Activated CD8-positive, alpha-beta memory T cell treated with anti-CD3 and anti-CD28 coated beads, Interleukin-2, amount 50 U/mL, for 4 hours (primary cell): ENCODE measurements at regions not wholly inside any gene's neighbourhood (a gene's known extent, or its start where the extent isn't known, plus 50 kb on each side); places are given as distances from the start of the nearest gene placed in this dataset.

ENCODE experiments used
- DNase-seq: peaks from one replicate; pipeline ENCODE4 v3.0.0-alpha.2; 2020

- DNase-seq: no peak
Observed at GRCh38 chr21:38952890-38953289, 147.2 kb downstream of the ETS2 start.

DNA sequence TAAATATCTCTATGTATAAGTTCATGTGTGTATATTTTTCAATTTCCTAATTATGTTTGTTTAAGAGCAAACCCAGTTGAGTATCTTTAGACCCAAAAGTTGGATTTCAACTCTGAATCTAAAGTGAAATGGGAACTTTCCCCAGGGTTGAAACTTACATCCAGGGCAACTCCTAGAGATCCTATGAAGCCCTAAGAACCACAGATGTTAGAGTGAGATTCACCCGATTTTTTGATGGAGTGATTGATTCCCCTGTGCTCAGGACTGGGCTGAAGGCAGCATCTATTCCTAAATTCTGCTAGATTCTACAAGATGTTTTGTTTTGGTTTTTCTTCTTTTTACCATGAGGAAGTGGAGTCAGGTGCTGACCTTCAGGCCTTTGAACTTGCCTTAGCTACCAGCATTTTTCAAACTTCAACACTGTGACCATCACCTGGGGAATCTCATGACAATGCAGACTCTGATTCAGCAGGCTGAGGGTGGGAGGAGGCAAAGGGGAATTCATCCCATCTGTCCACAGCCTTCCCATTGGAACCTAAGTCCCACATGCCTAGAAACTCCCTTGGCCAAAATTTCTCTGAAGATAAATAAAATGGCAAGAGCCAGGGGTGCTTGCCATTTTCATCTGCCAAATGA is 145.5 kb downstream of the ETS2 start:
- DNase-seq: no peak

DNA sequence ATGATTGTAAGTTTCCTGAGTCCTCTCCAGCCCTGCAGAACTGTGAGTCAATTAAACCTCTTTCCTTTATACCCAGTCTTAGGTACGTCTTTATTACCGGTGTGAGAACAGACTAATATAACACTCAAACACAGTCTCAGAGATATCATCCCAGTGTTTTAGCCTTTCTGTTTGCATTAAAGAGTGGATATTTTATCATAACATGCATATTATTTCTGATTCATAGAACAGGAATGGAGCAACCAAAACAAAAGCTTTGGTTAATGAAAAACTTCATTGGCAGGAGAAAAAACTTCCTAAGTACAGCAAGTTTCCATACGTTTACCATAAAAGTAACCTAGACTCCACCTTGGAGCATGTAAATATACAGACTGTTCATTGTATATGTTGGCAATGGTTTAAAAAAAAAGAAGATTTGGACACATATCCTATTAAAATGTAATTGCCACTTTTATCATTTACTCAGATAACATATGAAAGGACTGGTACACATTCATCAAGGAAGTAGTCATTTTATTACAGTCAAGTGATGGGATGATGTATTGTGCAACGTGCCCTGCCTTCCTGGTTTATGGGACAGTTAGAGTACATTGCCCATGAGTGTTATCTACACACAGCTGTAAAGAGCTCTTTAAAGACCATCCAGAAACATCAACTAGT is 144.8 kb downstream of the ETS2 start:
- no peak for DNase-seq

GRCh38 chr21:38949070-38949380 is 143.3 kb downstream of the ETS2 start:
- DNase-seq: no peak

DNA sequence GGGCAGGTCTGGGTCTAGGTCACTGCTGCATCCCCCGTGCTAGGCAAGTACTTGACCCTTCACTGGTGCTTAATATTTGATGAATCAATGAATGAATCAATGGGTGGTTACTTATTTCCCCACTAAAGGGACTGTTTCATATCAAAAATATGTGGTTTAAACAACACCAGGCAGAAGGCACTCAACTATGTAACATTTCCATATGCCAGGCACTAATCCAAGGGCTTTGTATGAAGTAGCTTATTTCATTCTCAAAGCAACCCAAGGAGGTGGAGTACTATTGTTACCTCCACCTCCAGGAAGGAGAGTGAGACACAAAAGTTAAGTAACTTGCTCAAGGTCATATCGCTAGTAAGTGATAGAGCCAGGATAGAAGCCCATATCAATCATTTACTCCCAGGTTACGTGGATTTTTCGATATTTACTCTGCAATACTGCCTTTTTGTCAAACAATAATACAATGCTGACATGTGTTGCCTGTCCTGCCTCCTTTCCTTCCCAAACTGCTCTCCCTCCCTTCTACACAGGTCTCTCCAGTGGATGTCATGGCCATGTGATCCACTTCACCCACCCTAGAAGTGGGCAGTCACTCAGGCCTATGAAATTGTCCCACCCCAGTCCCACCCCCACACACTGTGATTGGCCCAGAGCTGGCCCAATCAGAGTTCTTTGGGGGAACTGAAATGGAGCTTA is 142.8 kb downstream of the ETS2 start:
- DNase-seq: no peak

DNA sequence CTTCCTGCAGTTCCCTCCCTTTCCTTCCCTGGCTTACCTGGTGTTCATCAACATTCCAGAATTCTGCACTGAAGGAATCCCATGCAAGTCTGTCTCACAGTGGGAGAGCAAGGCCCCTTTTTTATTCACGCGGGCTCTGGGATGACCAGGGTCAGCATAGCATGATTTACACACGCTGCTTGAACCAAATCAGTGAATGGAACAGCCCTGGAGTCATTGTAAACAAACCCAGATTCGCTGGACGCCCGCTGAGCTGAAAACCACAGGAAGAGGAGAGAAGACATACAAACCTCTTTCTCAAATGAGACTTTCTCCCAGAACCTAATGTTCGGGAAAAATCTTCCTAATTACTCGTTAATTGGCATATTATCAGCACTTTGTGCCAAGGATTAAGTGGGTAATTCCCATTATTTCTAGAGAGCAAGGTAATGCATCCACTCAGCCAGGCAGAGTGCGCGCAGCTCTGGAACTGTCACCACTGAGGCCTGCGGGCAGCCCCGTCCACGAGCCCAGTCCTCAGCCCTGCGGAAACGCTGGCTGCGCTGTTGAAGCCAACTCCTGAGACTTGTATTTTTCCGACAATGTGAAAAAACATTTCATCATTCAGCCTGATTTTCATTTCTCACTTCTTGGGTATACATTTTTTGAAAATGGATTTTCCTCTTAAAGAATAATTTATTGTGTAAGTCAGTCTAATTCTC is 140.0 kb downstream of the ETS2 start:
- DNase-seq: no peak

DNA sequence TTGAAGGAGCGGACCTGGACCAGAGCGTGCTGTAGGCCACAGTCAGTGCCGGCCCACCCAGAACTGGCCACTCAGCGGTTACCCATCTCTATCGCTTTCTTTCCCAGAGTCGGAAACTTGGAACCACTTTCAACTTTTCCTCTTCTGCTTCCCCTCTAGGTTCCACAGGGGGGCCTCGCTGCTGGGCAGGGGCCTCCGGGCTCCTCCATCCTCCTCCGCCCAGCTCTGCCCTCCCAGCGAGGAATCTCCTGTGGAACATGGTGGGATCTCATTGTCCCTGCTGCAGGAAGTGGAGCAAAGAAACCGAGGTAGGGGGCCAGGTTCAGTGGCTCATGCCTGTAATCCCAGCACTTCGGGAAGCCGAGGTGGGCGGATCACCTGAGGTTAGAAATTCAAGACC is 139.2 kb downstream of the ETS2 start:
- DNase-seq: no peak

GRCh38 chr21:38944402-38944801 is 138.7 kb downstream of the ETS2 start:
- no peak for DNase-seq

GRCh38 chr21:38942748-38943211 is 137.1 kb downstream of the ETS2 start:
- DNase-seq: no peak

DNA sequence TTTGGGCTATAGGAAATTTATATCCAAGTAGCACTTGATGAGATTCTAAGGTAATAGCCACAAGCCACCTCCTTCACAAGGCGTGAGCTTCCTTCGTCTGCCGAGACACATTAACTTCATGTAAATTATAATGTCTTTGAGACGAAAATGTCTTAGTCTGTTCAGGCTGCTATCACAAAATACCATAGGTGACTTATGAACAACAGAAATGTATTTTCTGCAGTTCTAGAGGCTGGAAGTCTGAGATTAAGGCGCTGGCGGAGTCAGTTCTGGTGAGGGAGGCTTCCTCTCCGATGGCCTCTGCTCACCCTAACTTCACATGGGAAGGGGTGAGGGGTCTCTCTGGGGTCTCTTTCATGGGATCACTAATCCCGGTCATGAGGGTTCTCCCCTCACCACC is 133.0 kb downstream of the ETS2 start:
- DNase-seq: no peak

GRCh38 chr21:38938343-38938742 is 132.6 kb downstream of the ETS2 start:
- no peak for DNase-seq

- no peak for DNase-seq
Observed at GRCh38 chr21:38937844-38938243, 132.1 kb downstream of the ETS2 start.

DNA sequence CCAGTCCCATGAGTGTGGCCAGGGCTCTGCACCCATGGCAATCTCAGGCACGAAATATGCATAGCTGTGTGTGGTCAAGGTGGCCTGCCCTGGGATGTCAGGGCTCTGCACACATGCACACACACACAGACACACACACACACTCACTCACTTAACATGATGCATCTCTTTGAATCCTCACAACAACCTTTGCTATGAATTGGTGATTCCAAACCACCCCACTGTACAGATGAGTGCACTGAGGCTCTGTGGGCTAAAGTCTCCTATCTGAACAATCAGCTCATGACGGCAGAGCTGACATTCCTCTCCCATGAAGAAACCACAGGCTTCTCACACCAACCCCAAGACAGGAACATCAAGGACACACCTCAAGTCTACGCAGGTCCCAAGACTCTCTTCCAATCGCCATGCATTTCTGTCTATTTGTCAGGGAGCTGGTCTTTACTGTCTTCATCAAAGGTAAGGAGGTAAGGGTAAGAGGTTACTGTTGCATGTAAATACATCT is 131.6 kb downstream of the ETS2 start:
- DNase-seq: no peak

DNA sequence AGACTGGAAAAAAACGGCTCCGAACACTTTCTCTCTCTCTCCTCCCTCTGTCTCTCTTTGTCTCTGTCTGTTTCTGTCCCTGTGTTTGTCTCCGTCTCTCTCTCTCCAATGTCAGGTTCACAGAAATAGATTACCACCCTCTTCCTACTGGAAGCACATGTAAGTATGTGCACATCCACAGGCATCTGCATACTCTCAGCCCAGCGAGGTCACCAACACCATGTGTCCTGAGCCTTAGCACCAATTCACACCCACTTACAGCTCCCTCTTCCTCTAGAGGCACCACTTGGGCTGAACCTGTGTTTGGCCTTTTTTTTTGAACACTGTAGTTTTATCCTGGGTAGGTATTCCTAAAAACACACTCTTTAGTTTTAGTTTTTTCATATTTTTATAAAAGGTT is 130.5 kb downstream of the ETS2 start:
- DNase-seq: no peak

DNA sequence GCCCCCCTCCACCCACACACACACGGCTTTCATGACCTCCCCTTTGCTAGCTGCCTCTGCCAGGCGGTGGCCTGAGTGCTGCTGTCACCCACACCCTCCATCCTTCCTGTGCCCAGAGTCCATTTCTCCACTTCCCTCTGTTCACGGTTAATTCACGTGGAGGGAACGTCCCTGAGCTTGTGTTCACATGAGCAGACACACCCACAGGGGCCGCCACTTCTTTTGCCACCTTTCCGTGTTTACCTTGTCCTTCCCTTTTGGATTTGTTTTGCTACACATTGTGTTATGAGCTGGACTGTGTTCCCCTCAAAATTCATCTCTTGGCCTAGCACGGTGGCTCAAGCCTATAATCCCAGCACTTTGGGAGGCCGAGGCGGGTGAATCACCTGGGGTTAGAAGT is 128.0 kb downstream of the ETS2 start:
- DNase-seq: no peak

DNA sequence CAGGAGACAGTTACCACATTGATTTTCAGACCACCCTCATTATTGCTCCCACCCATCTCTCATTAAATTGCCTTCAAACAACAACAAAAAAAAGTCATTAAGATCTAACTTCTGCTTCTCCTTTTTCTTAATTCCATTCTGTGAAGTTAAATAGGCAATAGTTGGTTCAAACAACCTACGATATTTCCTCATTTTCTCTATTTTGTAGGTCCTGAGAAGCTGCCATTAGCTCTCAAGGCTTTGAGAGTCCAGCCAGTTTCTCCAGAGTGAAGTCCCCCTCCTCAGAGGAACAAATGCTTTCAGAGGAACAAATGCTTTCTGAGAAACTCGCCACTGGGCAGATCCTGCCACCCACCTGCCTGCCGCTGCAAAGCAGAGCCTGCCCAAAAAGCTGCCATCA is 125.6 kb downstream of the ETS2 start:
- DNase-seq: no peak

DNA sequence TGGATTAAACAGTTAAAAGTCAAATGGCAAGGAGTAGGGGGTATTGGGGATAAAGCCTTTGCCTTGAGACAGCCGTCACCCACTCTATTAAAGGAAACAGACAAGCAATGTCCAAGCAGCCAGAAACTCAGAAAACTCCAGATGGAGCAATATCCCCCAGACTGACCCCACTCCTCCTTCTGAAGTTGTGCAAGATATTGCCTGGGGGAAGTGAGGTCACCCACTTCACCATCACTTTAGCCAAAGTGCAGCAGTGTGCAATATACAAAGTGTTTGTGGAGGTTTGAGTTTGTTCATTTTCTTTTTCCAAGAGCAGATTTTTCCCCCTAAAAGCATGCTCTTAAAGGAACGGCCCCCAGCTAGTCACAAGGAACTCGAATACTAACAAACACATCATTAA is 125.1 kb downstream of the ETS2 start:
- DNase-seq: no peak

GRCh38 chr21:38930066-38930465 is 124.3 kb downstream of the ETS2 start:
- no peak for DNase-seq

- no peak for DNase-seq
Observed at GRCh38 chr21:38929652-38930051, 123.9 kb downstream of the ETS2 start.

- DNase-seq: no peak
Observed at GRCh38 chr21:38929142-38929541, 123.4 kb downstream of the ETS2 start.

GRCh38 chr21:38927776-38928175 is 122.0 kb downstream of the ETS2 start:
- no peak for DNase-seq

GRCh38 chr21:38925923-38926322 is 120.2 kb downstream of the ETS2 start:
- no peak for DNase-seq

DNA sequence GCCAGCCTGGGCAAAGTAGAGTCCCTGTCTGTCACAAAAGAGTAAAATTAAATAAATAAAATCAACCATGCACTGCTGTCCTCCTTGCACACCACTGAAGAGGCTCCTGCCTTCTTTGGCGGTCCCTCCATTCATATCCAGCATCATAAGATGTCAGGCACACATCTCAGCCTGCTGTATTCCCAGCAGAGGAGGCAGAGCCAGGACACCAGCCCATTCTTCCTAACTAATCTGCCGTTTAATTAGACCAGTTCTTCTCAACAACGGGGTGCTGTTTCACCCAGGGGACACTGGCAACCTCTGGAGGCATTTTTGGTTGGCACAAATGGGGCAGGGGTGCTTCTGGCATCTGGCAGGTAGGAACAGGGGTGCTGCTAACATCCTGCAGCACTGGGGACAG is 119.7 kb downstream of the ETS2 start:
- DNase-seq: no peak

GRCh38 chr21:38924954-38925353 is 119.2 kb downstream of the ETS2 start:
- DNase-seq: no peak
